ENCODE measurements at regions not wholly inside any gene's neighbourhood (a gene's known extent, or its start where the extent isn't known, plus 50 kb on each side); places are given as distances from the start of the nearest gene placed in this dataset.

- Histone ChIP-seq H3K79me2 (ENCODE audit: insufficient read depth, low read depth, low read length) (no peaks in the 10 kb centered on the region), H3K27ac (ENCODE audit: low read depth, low read length, poor library complexity, severe bottlenecking) (no peak overlapping the region), H3K36me3 (ENCODE audit: insufficient read depth, low read length) (no peaks in the 10 kb centered on the region), H4K20me1 (ENCODE audit: insufficient read depth, low read length) (no peaks in the 10 kb centered on the region), H3K4me3 (ENCODE audit: low read depth, low read length, poor library complexity, severe bottlenecking) (no peak overlapping the region), H3K4me1 (ENCODE audit: insufficient read depth, low read length, poor library complexity, severe bottlenecking) (no peaks in the 10 kb centered on the region), H2AFZ (ENCODE audit: low read length) (no peak overlapping the region), H3K9me3 (ENCODE audit: low read length) (no peaks in the 10 kb centered on the region), H3K9me2 (ENCODE audit: insufficient read depth, low read length) (no peaks in the 10 kb centered on the region), H3K4me2 (ENCODE audit: low read length) (no peak overlapping the region)
- no peak for TF ChIP-seq CTCF (conservative IDR thresholded peaks at IDR 0.05; ENCODE audit: low read length)
- no peak for TF ChIP-seq EZH2phosphoT487 (IDR thresholded peaks at IDR 0.05; ENCODE audit: borderline replicate concordance, low read depth, low read length)
- POLR2A ChIA-PET: no interaction called here
- CTCF ChIA-PET (ENCODE audit: unreplicated experiment): no interaction called here
- DNase-seq (ENCODE audit: low spot score): no peak
- intact Hi-C loops (cut with micrococcal nuclease; ENCODE audit: unreplicated experiment): no loop called here
- no TSS peak for BruUV-seq (replicated peaks)
Observed at GRCh38 chr2:217332417-217332791, 472.5 kb upstream of the TNP1 start.

- Histone ChIP-seq H3K9me2 (ENCODE audit: insufficient read depth, low read length) (no peaks in the 10 kb centered on the region), H3K9me3 (ENCODE audit: low read length) (no peaks in the 10 kb centered on the region), H3K36me3 (ENCODE audit: insufficient read depth, low read length) (no peaks in the 10 kb centered on the region), H3K4me1 (ENCODE audit: insufficient read depth, low read length, poor library complexity, severe bottlenecking) (no peaks in the 10 kb centered on the region), H3K4me2 (ENCODE audit: low read length) (no peak overlapping the region), H4K20me1 (ENCODE audit: insufficient read depth, low read length) (no peaks in the 10 kb centered on the region), H3K27ac (ENCODE audit: low read depth, low read length, poor library complexity, severe bottlenecking) (no peak overlapping the region), H3K79me2 (ENCODE audit: insufficient read depth, low read depth, low read length) (no peaks in the 10 kb centered on the region), H3K4me3 (ENCODE audit: low read depth, low read length, poor library complexity, severe bottlenecking) (no peak overlapping the region), H2AFZ (ENCODE audit: low read length) (no peak overlapping the region)
- DNase-seq (ENCODE audit: low spot score): no peak
- ChIA-PET POLR2A (no interaction called here), CTCF (ENCODE audit: unreplicated experiment) (no interaction called here)
- TF ChIP-seq CTCF (conservative IDR thresholded peaks at IDR 0.05; ENCODE audit: low read length) (no peak), EZH2phosphoT487 (IDR thresholded peaks at IDR 0.05; ENCODE audit: borderline replicate concordance, low read depth, low read length) (no peak)
- intact Hi-C loops (cut with micrococcal nuclease; ENCODE audit: unreplicated experiment): no loop called here
- BruUV-seq (replicated peaks): no TSS peak
Observed at GRCh38 chr2:217331523-217332416, 471.9 kb upstream of the TNP1 start.

GRCh38 chr2:217330647-217331046 is 470.8 kb upstream of the TNP1 start:
- no peaks in the 10 kb centered on the region for H3K9me3 ChIP-seq (ENCODE audit: low read length)
- H3K79me2 ChIP-seq (ENCODE audit: insufficient read depth, low read depth, low read length): no peaks in the 10 kb centered on the region
- no peaks in the 10 kb centered on the region for H3K9me2 ChIP-seq (ENCODE audit: insufficient read depth, low read length)
- intact Hi-C loops (cut with micrococcal nuclease; ENCODE audit: unreplicated experiment): no loop called here
- ChIA-PET CTCF (ENCODE audit: unreplicated experiment) (no interaction called here), POLR2A (no interaction called here)
- BruUV-seq (replicated peaks): no TSS peak
- H3K4me3 ChIP-seq (ENCODE audit: low read depth, low read length, poor library complexity, severe bottlenecking): no peak overlapping the region
- no peak overlapping the region for H3K4me2 ChIP-seq (ENCODE audit: low read length)
- no peak for TF ChIP-seq EZH2phosphoT487 (IDR thresholded peaks at IDR 0.05; ENCODE audit: borderline replicate concordance, low read depth, low read length)
- TF ChIP-seq CTCF (conservative IDR thresholded peaks at IDR 0.05; ENCODE audit: low read length): no peak
- H3K36me3 ChIP-seq (ENCODE audit: insufficient read depth, low read length): no peaks in the 10 kb centered on the region
- no peaks in the 10 kb centered on the region for H3K4me1 ChIP-seq (ENCODE audit: insufficient read depth, low read length, poor library complexity, severe bottlenecking)
- H2AFZ ChIP-seq (ENCODE audit: low read length): no peak overlapping the region
- DNase-seq (ENCODE audit: low spot score): no peak
- H4K20me1 ChIP-seq (ENCODE audit: insufficient read depth, low read length): no peaks in the 10 kb centered on the region
- no peak overlapping the region for H3K27ac ChIP-seq (ENCODE audit: low read depth, low read length, poor library complexity, severe bottlenecking)
